Suprapubic skin (tissue), 3 donors: ENCODE measurements at regions not wholly inside any gene's neighbourhood (a gene's known extent, or its start where the extent isn't known, plus 50 kb on each side); places are given as distances from the start of the nearest gene placed in this dataset.

Source experiments
- POLR2AphosphoS5 ChIP-seq, 3 donors: sonication (generic); formaldehyde crosslinking; IDR thresholded peaks; one replicate each; pipeline ENCODE4 v1.6.1; 2017; ENCODE audit warnings: antibody characterized with exemption in 3 of 3
- TF ChIP-seq, protein P1 (sequence below), 2 donors: fragments of 200-600 bp in 1 of 2; fragments of 450-650 bp in 1 of 2; sonication (generic) in 1 of 2; IDR thresholded peaks; one replicate each; pipeline ENCODE4 v1.5.1; 2016 to 2019; ENCODE audit warnings: antibody characterized with exemption in 2 of 2, mild to moderate bottlenecking in 1 of 2, moderate library complexity in 1 of 2

DNA sequence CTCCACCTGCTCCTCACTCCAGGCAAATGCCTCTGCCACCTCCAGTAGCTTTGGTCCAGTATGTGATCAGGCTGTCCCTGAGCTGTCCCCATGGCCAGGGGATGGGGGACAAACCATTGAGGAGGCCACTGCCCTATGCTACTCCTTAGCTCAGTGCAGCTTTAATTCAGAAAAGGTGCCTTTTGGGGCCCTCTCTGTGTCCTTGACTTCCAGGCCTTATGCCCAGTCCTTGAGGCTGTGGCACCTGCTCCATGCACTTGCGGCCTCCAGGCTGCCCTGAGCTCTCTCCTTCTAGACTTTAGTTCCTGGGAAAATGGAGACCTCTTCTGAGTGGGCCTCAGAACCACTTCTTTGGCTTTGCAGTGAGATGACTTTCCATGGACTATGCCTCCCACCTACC is 650.8 kb upstream of the CELF2 start:
- TF ChIP-seq, protein P1, sequence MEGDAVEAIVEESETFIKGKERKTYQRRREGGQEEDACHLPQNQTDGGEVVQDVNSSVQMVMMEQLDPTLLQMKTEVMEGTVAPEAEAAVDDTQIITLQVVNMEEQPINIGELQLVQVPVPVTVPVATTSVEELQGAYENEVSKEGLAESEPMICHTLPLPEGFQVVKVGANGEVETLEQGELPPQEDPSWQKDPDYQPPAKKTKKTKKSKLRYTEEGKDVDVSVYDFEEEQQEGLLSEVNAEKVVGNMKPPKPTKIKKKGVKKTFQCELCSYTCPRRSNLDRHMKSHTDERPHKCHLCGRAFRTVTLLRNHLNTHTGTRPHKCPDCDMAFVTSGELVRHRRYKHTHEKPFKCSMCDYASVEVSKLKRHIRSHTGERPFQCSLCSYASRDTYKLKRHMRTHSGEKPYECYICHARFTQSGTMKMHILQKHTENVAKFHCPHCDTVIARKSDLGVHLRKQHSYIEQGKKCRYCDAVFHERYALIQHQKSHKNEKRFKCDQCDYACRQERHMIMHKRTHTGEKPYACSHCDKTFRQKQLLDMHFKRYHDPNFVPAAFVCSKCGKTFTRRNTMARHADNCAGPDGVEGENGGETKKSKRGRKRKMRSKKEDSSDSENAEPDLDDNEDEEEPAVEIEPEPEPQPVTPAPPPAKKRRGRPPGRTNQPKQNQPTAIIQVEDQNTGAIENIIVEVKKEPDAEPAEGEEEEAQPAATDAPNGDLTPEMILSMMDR (IDR thresholded peaks at IDR 0.05), result no peak
- TF ChIP-seq POLR2AphosphoS5 (IDR thresholded peaks at IDR 0.05), result no peak
